Testis (tissue), 2 donors: ENCODE measurements at regions not wholly inside any gene's neighbourhood (a gene's known extent, or its start where the extent isn't known, plus 50 kb on each side); places are given as distances from the start of the nearest gene placed in this dataset.

Experiments used
- POLR2A ChIP-seq: fragments of 450-650 bp; IDR thresholded peaks from one replicate; pipeline ENCODE4 v1.6.1; 2017; ENCODE audit warnings: antibody characterized with exemption, mild to moderate bottlenecking, moderate library complexity
- TF ChIP-seq, protein P1 (sequence below), 3 experiments: fragments of 450-650 bp in 2 of 3; fragments of 200-600 bp in 1 of 3; sonication (generic) in 1 of 3; IDR thresholded peaks; one replicate each; pipeline ENCODE4 v1.5.1; 2016 to 2019; ENCODE audit warnings: antibody characterized with exemption in 3 of 3, mild to moderate bottlenecking in 2 of 3, moderate library complexity in 1 of 3

DNA sequence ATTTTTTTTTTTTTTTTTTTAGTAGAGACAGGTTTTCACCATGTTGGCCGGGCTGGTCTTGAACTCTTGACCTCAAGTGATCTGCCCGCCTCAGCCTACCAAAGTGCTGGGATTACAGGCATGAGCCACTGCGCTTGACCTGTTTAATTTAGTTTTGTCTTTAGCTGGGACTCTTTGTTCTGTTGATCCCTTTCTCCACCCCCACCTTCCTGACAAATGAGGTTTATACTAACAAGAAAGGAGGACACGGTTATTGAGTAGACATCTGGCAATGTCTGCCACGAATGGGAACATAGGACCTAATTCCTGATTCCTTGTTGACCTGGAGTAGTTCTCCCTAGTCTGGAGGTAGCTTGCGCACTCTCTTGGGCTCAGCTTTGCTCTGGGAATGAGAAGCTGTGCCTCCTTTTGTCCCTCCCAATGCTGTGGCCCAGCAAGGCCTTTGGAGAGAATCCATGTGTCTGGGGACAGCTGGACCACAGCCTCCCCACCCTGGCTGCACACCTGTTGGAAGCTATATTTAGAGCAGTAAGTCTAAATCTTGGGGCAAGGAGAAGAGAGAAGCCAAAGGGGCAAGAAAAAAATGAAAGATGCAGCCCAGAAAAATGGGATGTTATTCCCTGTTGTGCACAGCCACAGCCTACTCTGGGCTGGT, 53.2 kb upstream of the ADPGK start:
- TF ChIP-seq, protein P1, sequence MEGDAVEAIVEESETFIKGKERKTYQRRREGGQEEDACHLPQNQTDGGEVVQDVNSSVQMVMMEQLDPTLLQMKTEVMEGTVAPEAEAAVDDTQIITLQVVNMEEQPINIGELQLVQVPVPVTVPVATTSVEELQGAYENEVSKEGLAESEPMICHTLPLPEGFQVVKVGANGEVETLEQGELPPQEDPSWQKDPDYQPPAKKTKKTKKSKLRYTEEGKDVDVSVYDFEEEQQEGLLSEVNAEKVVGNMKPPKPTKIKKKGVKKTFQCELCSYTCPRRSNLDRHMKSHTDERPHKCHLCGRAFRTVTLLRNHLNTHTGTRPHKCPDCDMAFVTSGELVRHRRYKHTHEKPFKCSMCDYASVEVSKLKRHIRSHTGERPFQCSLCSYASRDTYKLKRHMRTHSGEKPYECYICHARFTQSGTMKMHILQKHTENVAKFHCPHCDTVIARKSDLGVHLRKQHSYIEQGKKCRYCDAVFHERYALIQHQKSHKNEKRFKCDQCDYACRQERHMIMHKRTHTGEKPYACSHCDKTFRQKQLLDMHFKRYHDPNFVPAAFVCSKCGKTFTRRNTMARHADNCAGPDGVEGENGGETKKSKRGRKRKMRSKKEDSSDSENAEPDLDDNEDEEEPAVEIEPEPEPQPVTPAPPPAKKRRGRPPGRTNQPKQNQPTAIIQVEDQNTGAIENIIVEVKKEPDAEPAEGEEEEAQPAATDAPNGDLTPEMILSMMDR (IDR thresholded peaks at IDR 0.05) = no peak
- no peak for TF ChIP-seq POLR2A
